Liver (tissue), 7 donors: ENCODE measurements at regions not wholly inside any gene's neighbourhood (a gene's known extent, or its start where the extent isn't known, plus 50 kb on each side); places are given as distances from the start of the nearest gene placed in this dataset.
"Not testable (repeated sequence)": the region's sequence is repeated elsewhere in the genome, so short reads cannot be mapped to it uniquely, and the experiment has no call there.

Experiments used
- DNase-seq: peaks from one replicate; pipeline ENCODE4 v3.0.0-alpha.2; 2017; ENCODE audit warnings: low spot score
- H3K27ac ChIP-seq, 2 donors: one replicate each; pipeline ENCODE4 v1.7.0; 2013; ENCODE audit warnings: inconsistent platforms in 2 of 2, low read length in 2 of 2, control low read depth in 1 of 2, low read depth in 1 of 2, mild to moderate bottlenecking in 1 of 2
- H3K27me3 ChIP-seq, 4 donors: one replicate each; pipeline versions ENCODE4 v1.6.1 to v1.7.0; 2013; ENCODE audit warnings: low read length in 3 of 4, inconsistent platforms in 1 of 4, mild to moderate bottlenecking in 1 of 4, moderate library complexity in 1 of 4; ENCODE audit not compliant: control insufficient read depth in 4 of 4, insufficient read depth in 4 of 4
- H3K36me3 ChIP-seq, 4 donors: one replicate each; pipeline versions ENCODE4 v1.6.1 to v1.7.0; 2013; ENCODE audit warnings: low read length in 3 of 4, mild to moderate bottlenecking in 3 of 4, low read depth in 1 of 4, moderate library complexity in 1 of 4; ENCODE audit not compliant: control insufficient read depth in 4 of 4, insufficient read depth in 3 of 4
- H3K4me1 ChIP-seq, 4 donors: one replicate each; pipeline versions ENCODE4 v1.6.1 to v1.7.0; 2013; ENCODE audit warnings: low read length in 3 of 4, mild to moderate bottlenecking in 3 of 4, moderate library complexity in 1 of 4; ENCODE audit not compliant: control insufficient read depth in 4 of 4, insufficient read depth in 4 of 4
- H3K4me3 ChIP-seq, 3 donors: one replicate each; pipeline versions ENCODE4 v1.6.1 to v1.7.0; 2013; ENCODE audit warnings: low read length in 3 of 3, control low read depth in 1 of 3, low read depth in 1 of 3, mild to moderate bottlenecking in 1 of 3
- H3K9ac ChIP-seq, 2 donors: one replicate each; pipeline ENCODE4 v1.7.0; 2013; ENCODE audit warnings: low read length in 2 of 2, mild to moderate bottlenecking in 2 of 2, moderate library complexity in 2 of 2, control low read depth in 1 of 2, low read depth in 1 of 2
- H3K9me3 ChIP-seq, 4 donors: one replicate each; pipeline versions ENCODE4 v1.6.1 to v1.7.0; 2013; ENCODE audit warnings: low read length in 3 of 4; ENCODE audit not compliant: control insufficient read depth in 4 of 4
- GABPA ChIP-seq, 2 donors: IDR thresholded peaks in 1 of 2; conservative IDR thresholded peaks in 1 of 2; 2 replicates each; pipeline ENCODE4 v1.6.1; 2016; ENCODE audit warnings: antibody characterized with exemption in 2 of 2, mild to moderate bottlenecking in 1 of 2, moderate library complexity in 1 of 2
- JUND ChIP-seq, 2 donors: IDR thresholded peaks; 2 replicates each; pipeline ENCODE4 v1.6.1; 2016; ENCODE audit warnings: antibody characterized with exemption in 2 of 2
- RXRA ChIP-seq, 2 donors: IDR thresholded peaks; 2 replicates each; pipeline ENCODE4 v1.6.1; 2017 to 2018; ENCODE audit warnings: antibody characterized with exemption in 2 of 2, mild to moderate bottlenecking in 1 of 2
- SP1 ChIP-seq: IDR thresholded peaks from 2 replicates; pipeline ENCODE4 v1.6.1; 2018; ENCODE audit warnings: antibody characterized with exemption, mild to moderate bottlenecking
- YY1 ChIP-seq: IDR thresholded peaks from 2 replicates; pipeline ENCODE4 v1.6.1; 2016; ENCODE audit warnings: antibody characterized with exemption, mild to moderate bottlenecking
- WGBS: extraction: QIAGEN DNeasy Blood & Tissue Kit; methylation state at CpG from one replicate; pipeline ENCODE4 v1.1.7; 2013; 5-methylcytosine and 5-hydroxymethylcytosine counted together
- TF ChIP-seq, protein P1 (sequence below): IDR thresholded peaks from 2 replicates; pipeline ENCODE4 v1.6.1; 2016; ENCODE audit warnings: antibody characterized with exemption
- donor health status: healthy.
- donor health status: healthy.
- donor health status: healthy.
- donor health status: healthy.

DNA sequence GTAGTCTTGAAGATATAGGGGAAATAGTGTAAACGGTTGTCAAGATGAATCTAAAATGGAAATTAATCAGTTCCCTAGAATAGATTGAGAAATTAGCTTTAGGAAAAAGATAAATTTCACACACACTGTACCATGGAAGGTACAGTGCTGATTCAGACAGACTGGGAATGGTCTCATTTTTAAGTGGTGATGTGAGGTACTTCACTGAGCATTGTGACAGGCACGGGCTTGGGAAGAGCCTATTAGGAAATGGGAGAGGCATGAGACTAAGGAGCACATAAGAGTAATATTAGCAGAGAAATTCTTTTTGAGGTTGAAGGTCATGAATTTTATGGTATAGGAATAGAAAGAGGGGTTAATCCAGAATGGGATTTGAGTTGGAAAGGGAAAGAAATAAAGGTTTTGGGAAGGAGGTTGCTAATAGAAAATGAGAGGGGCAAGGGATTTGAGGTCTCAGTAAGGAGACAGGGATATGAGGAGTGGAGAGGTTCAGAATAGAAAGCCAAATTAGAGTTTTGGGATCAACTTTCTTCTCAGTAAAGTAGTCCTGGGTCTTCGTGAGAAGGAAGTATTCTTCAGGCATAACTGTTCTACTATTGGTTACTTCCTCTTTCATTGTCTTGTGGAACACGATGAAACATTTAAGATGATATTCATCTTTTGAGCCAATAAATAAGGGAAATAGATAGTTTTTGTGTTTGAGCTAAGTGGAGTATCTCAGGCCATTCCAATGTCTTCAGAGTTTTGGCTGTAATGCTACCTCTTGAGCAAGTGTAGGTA is 115.0 kb upstream of the FBXO28 start:
- not testable (repeated sequence) for H3K9ac ChIP-seq, H3K4me1 ChIP-seq, DNase-seq, H3K27ac ChIP-seq, H3K27me3 ChIP-seq, H3K9me3 ChIP-seq, H3K4me3 ChIP-seq, H3K36me3 ChIP-seq
- 88% methylated on average over 4 of the region's 4 CpGs for WGBS

DNA sequence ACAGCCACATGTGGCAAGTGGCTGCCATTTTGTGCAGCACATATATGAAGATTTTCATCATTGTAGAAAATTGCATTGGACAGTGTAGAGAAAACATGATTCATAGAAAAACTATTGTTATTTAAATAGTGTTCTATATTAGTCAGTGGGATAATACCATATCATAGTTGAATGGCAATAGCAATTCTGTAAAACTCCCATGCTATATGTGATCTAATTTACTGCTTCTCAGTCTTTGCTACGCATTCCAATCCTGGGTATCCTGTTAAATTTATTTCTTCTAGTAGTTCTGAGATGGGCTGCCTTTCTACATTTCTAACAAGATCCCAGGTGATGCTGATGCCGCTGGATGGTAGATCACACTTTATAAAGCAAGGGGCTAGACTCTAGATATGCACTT is 117.5 kb upstream of the FBXO28 start:
- H3K36me3 ChIP-seq, H3K9me3 ChIP-seq, H3K9ac ChIP-seq, H3K4me3 ChIP-seq, DNase-seq, H3K27me3 ChIP-seq, H3K4me1 ChIP-seq, H3K27ac ChIP-seq: not testable (repeated sequence)
- 96% methylated on average over 2 of the region's 2 CpGs for WGBS

DNA sequence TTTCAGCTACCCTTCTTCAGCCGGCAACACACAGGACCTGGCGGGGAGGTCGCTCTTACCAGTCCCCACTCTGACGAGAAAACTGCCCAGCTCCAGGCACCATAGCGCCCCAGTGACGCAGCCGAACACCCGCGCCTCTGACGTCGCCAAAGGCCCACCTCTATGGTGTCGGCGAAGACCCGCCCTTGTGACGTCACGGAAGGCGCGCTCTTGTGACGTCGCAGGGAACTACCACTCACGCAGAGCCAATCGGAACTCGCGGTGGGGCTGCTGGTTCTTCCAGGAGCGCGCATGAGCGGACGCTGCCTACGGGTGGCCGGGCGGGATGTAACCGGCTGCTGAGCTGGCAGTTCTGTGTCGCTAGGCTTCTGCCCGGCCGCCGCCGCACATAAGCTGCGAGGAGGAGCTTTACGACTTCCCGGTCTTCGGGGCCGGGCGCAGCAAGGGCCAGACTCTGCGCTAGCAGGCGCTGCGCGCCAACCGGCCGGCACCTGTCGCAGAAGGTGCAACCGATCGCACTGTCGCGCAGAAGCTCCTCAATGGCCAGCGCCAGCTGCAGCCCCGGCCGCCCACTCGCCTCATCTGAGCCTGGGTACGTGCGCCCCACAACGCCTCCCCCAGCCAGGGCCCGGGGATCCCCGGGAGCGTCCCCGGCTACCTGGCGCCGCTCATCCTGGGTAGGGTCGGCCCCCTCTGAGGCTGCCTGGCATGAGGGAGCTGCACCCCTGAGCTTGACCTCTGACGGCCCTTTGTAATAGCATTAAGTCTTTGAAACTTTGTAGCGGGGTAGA is 121.3 kb upstream of the FBXO28 start:
- H3K4me3 ChIP-seq = peak overlapping the region; percentile 56 to 69 (median 64)
- not testable (repeated sequence) for H3K9me3 ChIP-seq, H3K36me3 ChIP-seq, H3K4me1 ChIP-seq, H3K27me3 ChIP-seq
- H3K9ac ChIP-seq = peak overlapping the region; percentile 78 to 82
- peak; percentile 57 for TF ChIP-seq YY1
- TF ChIP-seq SP1 = peak; percentile 75
- peak in 1 of 2 donors; percentile 14 for TF ChIP-seq RXRA (IDR thresholded peaks at IDR 0.05)
- peak in 1 of 2 donors; percentile 25 for TF ChIP-seq JUND (IDR thresholded peaks at IDR 0.05)
- TF ChIP-seq, protein P1, sequence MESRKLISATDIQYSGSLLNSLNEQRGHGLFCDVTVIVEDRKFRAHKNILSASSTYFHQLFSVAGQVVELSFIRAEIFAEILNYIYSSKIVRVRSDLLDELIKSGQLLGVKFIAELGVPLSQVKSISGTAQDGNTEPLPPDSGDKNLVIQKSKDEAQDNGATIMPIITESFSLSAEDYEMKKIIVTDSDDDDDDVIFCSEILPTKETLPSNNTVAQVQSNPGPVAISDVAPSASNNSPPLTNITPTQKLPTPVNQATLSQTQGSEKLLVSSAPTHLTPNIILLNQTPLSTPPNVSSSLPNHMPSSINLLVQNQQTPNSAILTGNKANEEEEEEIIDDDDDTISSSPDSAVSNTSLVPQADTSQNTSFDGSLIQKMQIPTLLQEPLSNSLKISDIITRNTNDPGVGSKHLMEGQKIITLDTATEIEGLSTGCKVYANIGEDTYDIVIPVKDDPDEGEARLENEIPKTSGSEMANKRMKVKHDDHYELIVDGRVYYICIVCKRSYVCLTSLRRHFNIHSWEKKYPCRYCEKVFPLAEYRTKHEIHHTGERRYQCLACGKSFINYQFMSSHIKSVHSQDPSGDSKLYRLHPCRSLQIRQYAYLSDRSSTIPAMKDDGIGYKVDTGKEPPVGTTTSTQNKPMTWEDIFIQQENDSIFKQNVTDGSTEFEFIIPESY = peak; percentile 34
- TF ChIP-seq GABPA (IDR thresholded peaks at IDR 0.05 in 1 of 2, conservative IDR thresholded peaks at IDR 0.05 in 1 of 2) = peak in 1 of 2 donors; percentile 70
- DNase-seq = peak; percentile 100
- WGBS = under 1% methylated on average over 59 of the region's 70 CpGs
- peak overlapping the region; percentile 85 to 87 for H3K27ac ChIP-seq

DNA sequence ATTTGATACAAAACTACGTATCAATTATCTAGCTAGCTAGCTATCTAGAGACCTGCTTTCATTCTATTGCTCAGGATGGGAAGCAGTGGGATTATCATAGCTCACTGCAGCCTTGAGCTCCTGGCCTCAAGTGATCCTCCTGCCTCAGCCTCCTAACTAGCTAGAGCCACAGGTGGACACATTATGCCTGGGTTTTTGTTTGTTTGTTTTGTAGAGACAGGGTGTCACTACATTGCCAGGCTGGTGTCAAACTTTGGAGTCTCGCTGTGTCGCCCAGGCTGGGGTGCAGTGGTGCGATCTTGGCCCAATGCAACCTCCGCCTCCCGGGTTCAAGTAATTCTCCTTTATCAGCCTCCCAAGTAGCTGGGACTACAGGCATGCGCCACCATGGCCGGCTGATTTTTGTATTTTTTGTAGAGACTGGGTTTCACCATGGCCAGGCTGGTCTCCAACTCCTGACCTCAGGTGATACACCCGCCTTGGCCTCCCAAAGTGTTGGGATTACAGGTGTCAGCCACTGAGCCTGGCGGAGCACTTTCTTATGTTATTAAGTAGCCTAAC is 122.5 kb upstream of the FBXO28 start:
- H3K27me3 ChIP-seq, H3K9ac ChIP-seq, H3K9me3 ChIP-seq, H3K27ac ChIP-seq, DNase-seq, H3K36me3 ChIP-seq, H3K4me3 ChIP-seq, H3K4me1 ChIP-seq: not testable (repeated sequence)
- 99% methylated on average over 10 of the region's 10 CpGs for WGBS

DNA sequence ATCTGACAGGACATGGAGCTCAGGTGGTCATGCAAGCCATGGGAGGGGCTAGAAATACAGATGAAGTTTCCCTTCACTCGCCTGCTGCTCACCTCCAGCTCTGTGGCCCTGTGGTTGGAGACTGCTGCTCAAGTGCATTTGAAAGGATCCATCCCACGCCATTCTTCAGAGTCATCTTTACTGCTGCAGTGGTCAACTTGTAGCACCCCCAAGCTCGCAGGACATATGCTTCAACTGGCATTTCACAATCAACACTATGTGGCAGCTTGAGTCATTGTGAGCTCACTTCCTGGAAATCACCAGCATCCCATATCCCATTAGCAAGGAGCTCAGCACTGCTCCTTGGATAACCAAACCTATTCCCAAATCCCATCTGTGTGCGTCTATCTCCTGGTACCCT is 116.2 kb upstream of the TP53BP2 start:
- not testable (repeated sequence) for H3K27ac ChIP-seq, H3K4me3 ChIP-seq, H3K36me3 ChIP-seq, DNase-seq, H3K9me3 ChIP-seq, H3K4me1 ChIP-seq, H3K9ac ChIP-seq, H3K27me3 ChIP-seq
- WGBS = 97% methylated on average over 4 of the region's 4 CpGs

DNA sequence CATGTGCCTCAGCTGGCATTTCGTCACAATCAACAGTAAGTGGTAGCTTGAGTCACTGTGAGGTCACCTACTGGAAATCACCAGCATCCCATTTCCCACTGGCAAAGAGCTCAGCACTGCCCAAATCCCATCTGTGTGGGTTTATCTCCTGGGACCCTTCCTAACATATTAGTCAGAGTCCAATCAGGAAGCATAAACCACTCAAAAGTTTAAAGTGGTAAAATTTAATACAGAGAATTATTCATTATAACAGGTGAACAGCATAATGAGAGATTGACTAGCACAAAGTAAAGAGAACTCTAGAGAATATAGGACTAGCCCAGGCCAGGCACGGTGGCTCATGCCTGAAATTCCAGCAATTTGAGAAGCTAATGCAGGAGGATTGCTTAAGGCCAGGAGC is 107.1 kb upstream of the TP53BP2 start:
- H3K27me3 ChIP-seq, DNase-seq, H3K27ac ChIP-seq, H3K4me3 ChIP-seq, H3K4me1 ChIP-seq, H3K9ac ChIP-seq, H3K9me3 ChIP-seq, H3K36me3 ChIP-seq: not testable (repeated sequence)
- whole genome bisulfite sequencing = 80% methylated on average over 2 of the region's 2 CpGs

DNA sequence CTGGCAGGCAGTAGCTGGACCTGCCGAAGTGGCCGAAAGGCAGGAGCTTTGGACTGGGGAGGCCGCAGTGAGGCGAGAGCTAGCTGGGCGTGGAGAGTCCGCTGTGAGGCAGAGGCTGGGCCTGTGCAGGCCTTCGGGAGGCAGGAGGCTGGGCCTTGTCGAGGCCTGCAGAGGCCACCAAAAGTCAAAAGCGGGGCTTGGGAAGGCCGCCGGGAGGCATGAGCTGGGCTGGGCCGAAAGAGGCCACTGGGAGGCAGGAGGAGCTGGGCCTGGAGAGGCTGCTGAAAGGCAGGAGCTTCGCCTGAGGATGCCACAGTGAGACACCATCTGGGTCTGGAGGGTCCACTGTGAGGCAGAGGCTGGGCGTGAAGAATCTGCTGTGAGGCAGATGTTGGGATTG is 105.8 kb upstream of the TP53BP2 start:
- not testable (repeated sequence) for H3K36me3 ChIP-seq, H3K9ac ChIP-seq, H3K4me1 ChIP-seq, H3K4me3 ChIP-seq, H3K27me3 ChIP-seq, DNase-seq, H3K27ac ChIP-seq, H3K9me3 ChIP-seq
- WGBS = 93% methylated on average over 14 of the region's 14 CpGs
